ENCODE measurements at regions not wholly inside any gene's neighbourhood (a gene's known extent, or its start where the extent isn't known, plus 50 kb on each side); places are given as distances from the start of the nearest gene placed in this dataset.

DNA sequence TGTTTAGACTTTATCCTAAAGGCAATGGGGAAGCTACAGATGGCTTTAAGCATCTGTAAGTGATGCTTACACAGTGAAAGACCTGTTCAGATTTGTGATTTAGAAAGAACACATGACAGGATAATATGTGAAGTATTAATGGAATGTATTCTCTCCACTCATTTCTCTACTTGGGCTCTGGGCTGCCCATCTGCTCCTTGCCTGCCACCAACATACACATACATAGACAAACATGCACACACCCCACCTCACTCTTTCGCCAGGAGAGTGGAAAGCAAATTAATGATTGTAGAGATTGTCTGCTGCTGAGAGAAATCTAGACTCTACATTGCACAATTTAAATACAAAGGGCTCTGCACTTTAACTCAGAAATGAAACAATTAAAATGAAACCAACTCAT is 61.0 kb upstream of the NFE2L2 start:
- ATAC-seq (no peak), DNase-seq (no peak)
- Histone ChIP-seq H3K4me3 (ENCODE audit: low read length) (no peak overlapping the region), H3K27me3 (ENCODE audit: low read length) (no peaks in the 10 kb centered on the region), H2AFZ (ENCODE audit: low read length) (no peak overlapping the region), H3K27ac (ENCODE audit: low read length) (no peak overlapping the region), H3F3A (ENCODE audit: low read length, unreplicated experiment) (no peaks in the 10 kb centered on the region), H3K4me1 (ENCODE audit: insufficient read depth, low read length) (0 out of 2 replicates have a peak, but pooled peaks cover 4% of the 10 kb centered on the region), H4K20me1 (ENCODE audit: low read length) (no peaks in the 10 kb centered on the region), H3K4me2 (ENCODE audit: low read length) (no peak overlapping the region), H3K79me2 (ENCODE audit: low read length) (no peaks in the 10 kb centered on the region), H3K9me3 (ENCODE audit: low read length) (no peaks in the 10 kb centered on the region), H3K36me3 (ENCODE audit: low read depth, low read length) (no peaks in the 10 kb centered on the region), H3K9me2 (replicated peaks; ENCODE audit: low read length) (no peaks in the 10 kb centered on the region), H3K9ac (ENCODE audit: low read length) (no peak overlapping the region)
- ChIA-PET POLR2A (ENCODE audit: unreplicated experiment) (interaction anchor here (0.7 kb wide), 1 partner anchor 61 kb away, joined by 3 read pairs; no protein-coding TSS in a partner anchor), CTCF (no interaction called here)
- BruUV-seq (replicated peaks): no TSS peak
- TF ChIP-seq EZH2 (IDR thresholded peaks at IDR 0.05; ENCODE audit: low read length, unreplicated experiment) (no peak), CTCF (conservative IDR thresholded peaks at IDR 0.05; ENCODE audit: low read depth, low read length) (no peak), EZH2phosphoT487 (IDR thresholded peaks at IDR 0.05; ENCODE audit: borderline replicate concordance, low read length) (no peak)
- intact Hi-C loops (cut with micrococcal nuclease): no loop called here

DNA sequence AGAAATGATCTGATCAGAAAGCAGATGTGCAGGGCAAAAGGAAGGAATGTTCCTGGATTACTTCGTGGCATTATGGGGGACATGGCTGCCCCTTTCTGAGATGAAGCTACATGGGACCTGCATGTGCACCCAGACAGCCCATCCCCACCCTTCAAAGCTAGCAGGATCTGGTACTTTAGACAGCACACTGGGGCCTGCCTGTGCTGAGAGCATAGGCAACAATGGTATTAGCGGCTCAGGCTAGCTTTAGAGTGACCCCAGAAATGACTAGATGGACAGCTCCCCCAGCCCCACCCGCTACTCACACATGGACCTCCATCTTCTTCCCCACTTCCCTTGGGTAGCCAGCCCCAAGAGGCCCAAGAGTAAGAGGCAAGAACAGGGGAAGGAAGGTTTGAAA is 61.5 kb upstream of the NFE2L2 start:
- ChIA-PET CTCF (no interaction called here), POLR2A (ENCODE audit: unreplicated experiment) (interaction anchor here (0.7 kb wide), 1 partner anchor 61 kb away, joined by 3 read pairs; no protein-coding TSS in a partner anchor)
- Histone ChIP-seq H3K4me1 (ENCODE audit: insufficient read depth, low read length) (0 out of 2 replicates have a peak, but pooled peaks cover 4% of the 10 kb centered on the region), H3K27ac (ENCODE audit: low read length) (no peak overlapping the region), H3K36me3 (ENCODE audit: low read depth, low read length) (no peaks in the 10 kb centered on the region), H3K4me2 (ENCODE audit: low read length) (no peak overlapping the region), H3K9me3 (ENCODE audit: low read length) (no peaks in the 10 kb centered on the region), H3F3A (ENCODE audit: low read length, unreplicated experiment) (no peaks in the 10 kb centered on the region), H3K79me2 (ENCODE audit: low read length) (no peaks in the 10 kb centered on the region), H4K20me1 (ENCODE audit: low read length) (no peaks in the 10 kb centered on the region), H3K4me3 (ENCODE audit: low read length) (no peak overlapping the region), H3K9ac (ENCODE audit: low read length) (no peak overlapping the region), H2AFZ (ENCODE audit: low read length) (no peak overlapping the region), H3K9me2 (replicated peaks; ENCODE audit: low read length) (no peaks in the 10 kb centered on the region), H3K27me3 (ENCODE audit: low read length) (no peaks in the 10 kb centered on the region)
- BruUV-seq (replicated peaks): no TSS peak
- intact Hi-C loops (cut with micrococcal nuclease): no loop called here
- no peak for TF ChIP-seq EZH2phosphoT487 (IDR thresholded peaks at IDR 0.05; ENCODE audit: borderline replicate concordance, low read length)
- TF ChIP-seq CTCF (conservative IDR thresholded peaks at IDR 0.05; ENCODE audit: low read depth, low read length): no peak
- TF ChIP-seq EZH2 (IDR thresholded peaks at IDR 0.05; ENCODE audit: low read length, unreplicated experiment): no peak
- DNase-seq (no peak), ATAC-seq (no peak)

DNA sequence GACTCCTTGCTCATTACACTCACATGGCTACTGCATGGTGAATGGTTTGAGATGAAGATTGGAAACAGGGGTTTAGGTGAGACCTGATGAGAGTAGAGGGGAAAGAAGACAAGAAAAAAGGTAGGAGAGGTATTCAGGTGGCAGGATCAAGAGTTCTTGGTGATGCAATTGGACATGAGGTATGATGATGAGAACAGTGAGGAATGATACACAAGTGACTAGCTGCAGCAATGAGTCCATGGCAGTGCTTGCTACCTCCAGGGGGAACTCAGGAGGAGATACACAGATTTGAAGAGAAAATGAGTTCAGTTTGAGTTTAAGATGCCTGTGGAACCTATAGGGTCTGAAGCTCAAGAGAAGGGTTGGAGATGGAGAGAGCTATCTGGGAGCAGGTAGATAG is 62.1 kb upstream of the NFE2L2 start:
- ATAC-seq (no peak), DNase-seq (no peak)
- no peaks in the 10 kb centered on the region for H4K20me1 ChIP-seq (ENCODE audit: low read length)
- H3K27ac ChIP-seq (ENCODE audit: low read length): no peak overlapping the region
- H2AFZ ChIP-seq (ENCODE audit: low read length): no peak overlapping the region
- H3K4me2 ChIP-seq (ENCODE audit: low read length): no peak overlapping the region
- H3K9me2 ChIP-seq (replicated peaks; ENCODE audit: low read length): no peaks in the 10 kb centered on the region
- H3K27me3 ChIP-seq (ENCODE audit: low read length): no peaks in the 10 kb centered on the region
- H3K9me3 ChIP-seq (ENCODE audit: low read length): no peaks in the 10 kb centered on the region
- intact Hi-C loops (cut with micrococcal nuclease): no loop called here
- 0 out of 2 replicates have a peak, but pooled peaks cover 4% of the 10 kb centered on the region for H3K4me1 ChIP-seq (ENCODE audit: insufficient read depth, low read length)
- CTCF ChIA-PET: interaction anchor here (0.7 kb wide), 1 partner anchor 1424 kb away, joined by 3 read pairs; no protein-coding TSS in a partner anchor
- H3K79me2 ChIP-seq (ENCODE audit: low read length): no peaks in the 10 kb centered on the region
- TF ChIP-seq EZH2phosphoT487 (IDR thresholded peaks at IDR 0.05; ENCODE audit: borderline replicate concordance, low read length) (no peak), EZH2 (IDR thresholded peaks at IDR 0.05; ENCODE audit: low read length, unreplicated experiment) (no peak), CTCF (conservative IDR thresholded peaks at IDR 0.05; ENCODE audit: low read depth, low read length) (no peak)
- H3K9ac ChIP-seq (ENCODE audit: low read length): no peak overlapping the region
- no peaks in the 10 kb centered on the region for H3K36me3 ChIP-seq (ENCODE audit: low read depth, low read length)
- H3F3A ChIP-seq (ENCODE audit: low read length, unreplicated experiment): no peaks in the 10 kb centered on the region
- POLR2A ChIA-PET (ENCODE audit: unreplicated experiment): no interaction called here
- no TSS peak for BruUV-seq (replicated peaks)
- no peak overlapping the region for H3K4me3 ChIP-seq (ENCODE audit: low read length)
